ENCODE measurements at regions not wholly inside any gene's neighbourhood (a gene's known extent, or its start where the extent isn't known, plus 50 kb on each side); places are given as distances from the start of the nearest gene placed in this dataset.

- TF ChIP-seq CTCF (IDR thresholded peaks at IDR 0.05 in 4 of 5, conservative IDR thresholded peaks at IDR 0.05 in 1 of 5), result no peak
- no peak for TF ChIP-seq POLR2A (IDR thresholded peaks at IDR 0.05)
These were observed 89.3 kb downstream of the HTR1B start for GRCh38 chr6:77373955-77374354.

Measured in gastrocnemius medialis (tissue), 4 donors.